ENCODE measurements at regions not wholly inside any gene's neighbourhood (a gene's known extent, or its start where the extent isn't known, plus 50 kb on each side); places are given as distances from the start of the nearest gene placed in this dataset.

GRCh38 chr3:66753670-66754069 is 244.4 kb upstream of the KBTBD8 start:
- no peak overlapping the region for H3K27ac ChIP-seq (ENCODE audit: extremely low read depth, low read depth, low read length)
- H3K36me3 ChIP-seq (ENCODE audit: control insufficient read depth in 2 of 2, insufficient read depth in 1 of 2, low read length in 2 of 2) = no peaks in the 10 kb centered on the region
- no peak overlapping the region for H3K4me3 ChIP-seq (ENCODE audit: low read depth, low read length)
- no peak for TF ChIP-seq ZNF354C (tag by site-specific recombination; IDR thresholded peaks at IDR 0.05; ENCODE audit: borderline replicate concordance, low read depth)
- no peak for TF ChIP-seq ZBTB17 (tag by site-specific recombination; IDR thresholded peaks at IDR 0.05)
- TF ChIP-seq MZF1 (tag by site-specific recombination; IDR thresholded peaks at IDR 0.05; ENCODE audit: borderline replicate concordance) = no peak
- TF ChIP-seq ZNF768 (tag by site-specific recombination; IDR thresholded peaks at IDR 0.05) = no peak
- no peak for TF ChIP-seq ATF2 (tag by site-specific recombination; IDR thresholded peaks at IDR 0.05; ENCODE audit: low read depth)
- TF ChIP-seq ZNF776 (tag by site-specific recombination; IDR thresholded peaks at IDR 0.05; ENCODE audit: borderline replicate concordance) = no peak
- no peak for TF ChIP-seq TSHZ1 (tag by site-specific recombination; IDR thresholded peaks at IDR 0.05; ENCODE audit: borderline replicate concordance)
- no peak for TF ChIP-seq ZNF121 (tag by site-specific recombination; IDR thresholded peaks at IDR 0.05)
- no peak for TF ChIP-seq ZNF311 (tag by site-specific recombination; IDR thresholded peaks at IDR 0.05; ENCODE audit: borderline replicate concordance)
- no peak for TF ChIP-seq IKZF3 (tag by site-specific recombination; IDR thresholded peaks at IDR 0.05)
- no peak for TF ChIP-seq ZNF37A (tag by site-specific recombination; IDR thresholded peaks at IDR 0.05)
- no peak for TF ChIP-seq ZNF398 (tag by site-specific recombination; IDR thresholded peaks at IDR 0.05)
- no peak for TF ChIP-seq ZSCAN23 (tag by site-specific recombination; IDR thresholded peaks at IDR 0.05)
- TF ChIP-seq ZNF610 (tag by site-specific recombination; IDR thresholded peaks at IDR 0.05; ENCODE audit: borderline replicate concordance) = no peak
- no peak for TF ChIP-seq ZNF585B (tag by site-specific recombination; IDR thresholded peaks at IDR 0.05)
- ChIA-PET CTCF (no interaction called here), POLR2A (no interaction called here)
- H3K9me3 ChIP-seq (ENCODE audit: control insufficient read depth, insufficient read depth, low read depth, low read length) = no peaks in the 10 kb centered on the region
- no peaks in the 10 kb centered on the region for H3K4me1 ChIP-seq (ENCODE audit: control insufficient read depth, insufficient read depth, low read length)

GRCh38 chr3:66754613-66755012 is 243.5 kb upstream of the KBTBD8 start:
- CTCF ChIA-PET = no interaction called here
- TF ChIP-seq ZNF248 (tag by site-specific recombination; IDR thresholded peaks at IDR 0.05) (no peak), ZNF658 (tag by site-specific recombination; IDR thresholded peaks at IDR 0.05) (no peak), SETDB1 (IDR thresholded peaks at IDR 0.05; ENCODE audit: insufficient read length, low read length) (no peak), OVOL3 (tag by site-specific recombination; IDR thresholded peaks at IDR 0.05) (no peak), ZNF677 (tag by site-specific recombination; IDR thresholded peaks at IDR 0.05) (no peak), MEIS1 (CRISPR knock-in tag; IDR thresholded peaks at IDR 0.05; ENCODE audit: borderline replicate concordance) (no peak), ZNF266 (tag by site-specific recombination; IDR thresholded peaks at IDR 0.05; ENCODE audit: low read depth) (no peak), ZNF530 (tag by site-specific recombination; IDR thresholded peaks at IDR 0.05; ENCODE audit: low read depth) (no peak), ZSCAN4 (tag by site-specific recombination; IDR thresholded peaks at IDR 0.05) (no peak), HIC1 (tag by site-specific recombination; IDR thresholded peaks at IDR 0.05) (no peak)

More at GRCh38 chr3:66754613-66755012, 243.5 kb upstream of the KBTBD8 start:
- no peaks in the 10 kb centered on the region for H3K36me3 ChIP-seq (ENCODE audit: control insufficient read depth in 2 of 2, insufficient read depth in 1 of 2, low read length in 2 of 2)
- H3K4me3 ChIP-seq (ENCODE audit: low read depth, low read length) = no peak overlapping the region
- H3K4me1 ChIP-seq (ENCODE audit: control insufficient read depth, insufficient read depth, low read length) = no peaks in the 10 kb centered on the region
- no peak overlapping the region for H3K27ac ChIP-seq (ENCODE audit: extremely low read depth, low read depth, low read length)
- no peaks in the 10 kb centered on the region for H3K9me3 ChIP-seq (ENCODE audit: control insufficient read depth, insufficient read depth, low read depth, low read length)
- POLR2A ChIA-PET = no interaction called here

Data from HEK293 (cell line).